ENCODE measurements at regions not wholly inside any gene's neighbourhood (a gene's known extent, or its start where the extent isn't known, plus 50 kb on each side); places are given as distances from the start of the nearest gene placed in this dataset.
"Not testable (repeated sequence)": the region's sequence is repeated elsewhere in the genome, so short reads cannot be mapped to it uniquely, and the experiment has no call there.

GRCh38 chr1:232859216-232859615 is 54.0 kb downstream of the MAP10 start:
- Histone ChIP-seq H3K27me3 (ENCODE audit: insufficient read depth, insufficient read length) (no peaks in the 10 kb centered on the region), H3K9ac (ENCODE audit: insufficient read length, low read depth) (no peak overlapping the region), H3K4me1 (ENCODE audit: insufficient read depth, insufficient read length) (no peaks in the 10 kb centered on the region), H3K4me3 (ENCODE audit: insufficient read length, low read depth) (no peak overlapping the region), H3K36me3 (ENCODE audit: insufficient read depth, insufficient read length, low read length) (no peaks in the 10 kb centered on the region), H3K9me3 (ENCODE audit: insufficient read depth, low read length) (no peaks in the 10 kb centered on the region)
- no peak for DNase-seq (ENCODE audit: low read depth, low spot score)
- TF ChIP-seq ZNF274 (IDR thresholded peaks at IDR 0.05; ENCODE audit: low read depth, low read length) (no peak), SUZ12 (IDR thresholded peaks at IDR 0.05; ENCODE audit: extremely low read depth, insufficient read depth, insufficient read length) (no peak), YY1 (IDR thresholded peaks at IDR 0.05; ENCODE audit: insufficient read depth, insufficient read length) (no peak)

GRCh38 chr1:232861107-232861506 is 55.9 kb downstream of the MAP10 start:
- TF ChIP-seq ZNF274 (IDR thresholded peaks at IDR 0.05; ENCODE audit: low read depth, low read length), result no peak
- H3K4me1 ChIP-seq (ENCODE audit: insufficient read depth, insufficient read length), result no peaks in the 10 kb centered on the region
- no peak overlapping the region for H3K9ac ChIP-seq (ENCODE audit: insufficient read length, low read depth)
- no peaks in the 10 kb centered on the region for H3K27me3 ChIP-seq (ENCODE audit: insufficient read depth, insufficient read length)
- H3K36me3 ChIP-seq (ENCODE audit: insufficient read depth, insufficient read length, low read length), result no peaks in the 10 kb centered on the region
- DNase-seq (ENCODE audit: low read depth, low spot score), result no peak
- H3K9me3 ChIP-seq (ENCODE audit: insufficient read depth, low read length), result no peaks in the 10 kb centered on the region
- no peak overlapping the region for H3K4me3 ChIP-seq (ENCODE audit: insufficient read length, low read depth)

- Histone ChIP-seq H3K9me3 (ENCODE audit: insufficient read depth, low read length) (no peaks in the 10 kb centered on the region), H3K36me3 (ENCODE audit: insufficient read depth, insufficient read length, low read length) (no peaks in the 10 kb centered on the region), H3K27me3 (ENCODE audit: insufficient read depth, insufficient read length) (no peaks in the 10 kb centered on the region), H3K4me3 (ENCODE audit: insufficient read length, low read depth) (no peak overlapping the region), H3K4me1 (ENCODE audit: insufficient read depth, insufficient read length) (no peaks in the 10 kb centered on the region), H3K9ac (ENCODE audit: insufficient read length, low read depth) (no peak overlapping the region)
- TF ChIP-seq ZNF274 (IDR thresholded peaks at IDR 0.05; ENCODE audit: low read depth, low read length) (no peak), SUZ12 (IDR thresholded peaks at IDR 0.05; ENCODE audit: extremely low read depth, insufficient read depth, insufficient read length) (no peak), YY1 (IDR thresholded peaks at IDR 0.05; ENCODE audit: insufficient read depth, insufficient read length) (no peak)
- DNase-seq (ENCODE audit: low read depth, low spot score), result no peak
Measured at GRCh38 chr1:232863544-232864275, 58.5 kb downstream of the MAP10 start.

- no peak for DNase-seq (ENCODE audit: low read depth, low spot score)
- Histone ChIP-seq H3K4me3 (ENCODE audit: insufficient read length, low read depth) (no peak overlapping the region), H3K9me3 (ENCODE audit: insufficient read depth, low read length) (no peaks in the 10 kb centered on the region), H3K9ac (ENCODE audit: insufficient read length, low read depth) (no peak overlapping the region), H3K27me3 (ENCODE audit: insufficient read depth, insufficient read length) (no peaks in the 10 kb centered on the region), H3K4me1 (ENCODE audit: insufficient read depth, insufficient read length) (no peaks in the 10 kb centered on the region), H3K36me3 (ENCODE audit: insufficient read depth, insufficient read length, low read length) (no peaks in the 10 kb centered on the region)
- TF ChIP-seq ZNF274 (IDR thresholded peaks at IDR 0.05; ENCODE audit: low read depth, low read length), result no peak
- TF ChIP-seq YY1 (IDR thresholded peaks at IDR 0.05; ENCODE audit: insufficient read depth, insufficient read length), result no peak
- TF ChIP-seq SUZ12 (IDR thresholded peaks at IDR 0.05; ENCODE audit: extremely low read depth, insufficient read depth, insufficient read length), result no peak
Measured at GRCh38 chr1:232865102-232865931, 60.1 kb downstream of the MAP10 start.

- H3K9me3 ChIP-seq (ENCODE audit: insufficient read depth, low read length), result no peaks in the 10 kb centered on the region
- no peaks in the 10 kb centered on the region for H3K27me3 ChIP-seq (ENCODE audit: insufficient read depth, insufficient read length)
- H3K4me1 ChIP-seq (ENCODE audit: insufficient read depth, insufficient read length), result no peaks in the 10 kb centered on the region
- TF ChIP-seq SUZ12 (IDR thresholded peaks at IDR 0.05; ENCODE audit: extremely low read depth, insufficient read depth, insufficient read length) (no peak), YY1 (IDR thresholded peaks at IDR 0.05; ENCODE audit: insufficient read depth, insufficient read length) (no peak), ZNF274 (IDR thresholded peaks at IDR 0.05; ENCODE audit: low read depth, low read length) (no peak)
- no peaks in the 10 kb centered on the region for H3K36me3 ChIP-seq (ENCODE audit: insufficient read depth, insufficient read length, low read length)
- DNase-seq (ENCODE audit: low read depth, low spot score), result no peak
- H3K9ac ChIP-seq (ENCODE audit: insufficient read length, low read depth), result no peak overlapping the region
- H3K4me3 ChIP-seq (ENCODE audit: insufficient read length, low read depth), result no peak overlapping the region
Measured at GRCh38 chr1:232868793-232869491, 63.7 kb downstream of the MAP10 start.

- H3K9ac ChIP-seq (ENCODE audit: insufficient read length, low read depth); DNase-seq (ENCODE audit: low read depth, low spot score); H3K36me3 ChIP-seq (ENCODE audit: insufficient read depth, insufficient read length, low read length); H3K4me1 ChIP-seq (ENCODE audit: insufficient read depth, insufficient read length); H3K9me3 ChIP-seq (ENCODE audit: insufficient read depth, low read length); H3K4me3 ChIP-seq (ENCODE audit: insufficient read length, low read depth); H3K27me3 ChIP-seq (ENCODE audit: insufficient read depth, insufficient read length): not testable (repeated sequence)
Measured at GRCh38 chr1:232871291-232871969, 66.2 kb downstream of the MAP10 start.

- DNase-seq (ENCODE audit: low read depth, low spot score), result no peak
- no peak for TF ChIP-seq ZNF274 (IDR thresholded peaks at IDR 0.05; ENCODE audit: low read depth, low read length)
- TF ChIP-seq YY1 (IDR thresholded peaks at IDR 0.05; ENCODE audit: insufficient read depth, insufficient read length), result no peak
- no peak for TF ChIP-seq SUZ12 (IDR thresholded peaks at IDR 0.05; ENCODE audit: extremely low read depth, insufficient read depth, insufficient read length)
- no peaks in the 10 kb centered on the region for H3K9me3 ChIP-seq (ENCODE audit: insufficient read depth, low read length)
- no peaks in the 10 kb centered on the region for H3K4me1 ChIP-seq (ENCODE audit: insufficient read depth, insufficient read length)
- H3K4me3 ChIP-seq (ENCODE audit: insufficient read length, low read depth), result no peak overlapping the region
- no peaks in the 10 kb centered on the region for H3K27me3 ChIP-seq (ENCODE audit: insufficient read depth, insufficient read length)
- H3K9ac ChIP-seq (ENCODE audit: insufficient read length, low read depth), result no peak overlapping the region
- H3K36me3 ChIP-seq (ENCODE audit: insufficient read depth, insufficient read length, low read length), result no peaks in the 10 kb centered on the region
Measured at GRCh38 chr1:232872284-232872683, 67.1 kb downstream of the MAP10 start.
